Ovary (tissue), 3 donors: ENCODE measurements at regions not wholly inside any gene's neighbourhood (a gene's known extent, or its start where the extent isn't known, plus 50 kb on each side); places are given as distances from the start of the nearest gene placed in this dataset.

Experiments
- EP300 ChIP-seq: sonication (generic); formaldehyde crosslinking; IDR thresholded peaks from one replicate; pipeline ENCODE4 v1.6.1; 2017; ENCODE audit warnings: antibody characterized with exemption
- POLR2A ChIP-seq: fragments of 450-650 bp; IDR thresholded peaks from one replicate; pipeline ENCODE4 v1.6.1; 2017; ENCODE audit warnings: antibody characterized with exemption, mild to moderate bottlenecking, moderate library complexity
- TF ChIP-seq, protein P1 (sequence below), 3 donors: fragments of 450-650 bp in 2 of 3; fragments of 200-600 bp in 1 of 3; IDR thresholded peaks; one replicate each; pipeline versions ENCODE4 v1.5.1 to v1.8.0; 2016 to 2022; ENCODE audit warnings: antibody characterized with exemption in 3 of 3, mild to moderate bottlenecking in 1 of 3
- donor health status: DM: no; HTN: no; CAD: no.

- TF ChIP-seq, protein P1, sequence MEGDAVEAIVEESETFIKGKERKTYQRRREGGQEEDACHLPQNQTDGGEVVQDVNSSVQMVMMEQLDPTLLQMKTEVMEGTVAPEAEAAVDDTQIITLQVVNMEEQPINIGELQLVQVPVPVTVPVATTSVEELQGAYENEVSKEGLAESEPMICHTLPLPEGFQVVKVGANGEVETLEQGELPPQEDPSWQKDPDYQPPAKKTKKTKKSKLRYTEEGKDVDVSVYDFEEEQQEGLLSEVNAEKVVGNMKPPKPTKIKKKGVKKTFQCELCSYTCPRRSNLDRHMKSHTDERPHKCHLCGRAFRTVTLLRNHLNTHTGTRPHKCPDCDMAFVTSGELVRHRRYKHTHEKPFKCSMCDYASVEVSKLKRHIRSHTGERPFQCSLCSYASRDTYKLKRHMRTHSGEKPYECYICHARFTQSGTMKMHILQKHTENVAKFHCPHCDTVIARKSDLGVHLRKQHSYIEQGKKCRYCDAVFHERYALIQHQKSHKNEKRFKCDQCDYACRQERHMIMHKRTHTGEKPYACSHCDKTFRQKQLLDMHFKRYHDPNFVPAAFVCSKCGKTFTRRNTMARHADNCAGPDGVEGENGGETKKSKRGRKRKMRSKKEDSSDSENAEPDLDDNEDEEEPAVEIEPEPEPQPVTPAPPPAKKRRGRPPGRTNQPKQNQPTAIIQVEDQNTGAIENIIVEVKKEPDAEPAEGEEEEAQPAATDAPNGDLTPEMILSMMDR (IDR thresholded peaks at IDR 0.05), result no peak
- TF ChIP-seq POLR2A (no peak), EP300 (no peak)
These were observed 88.3 kb downstream of the LRRC30 start for GRCh38 chr18:7319161-7319560.
